ENCODE measurements at regions not wholly inside any gene's neighbourhood (a gene's known extent, or its start where the extent isn't known, plus 50 kb on each side); places are given as distances from the start of the nearest gene placed in this dataset.

DNA sequence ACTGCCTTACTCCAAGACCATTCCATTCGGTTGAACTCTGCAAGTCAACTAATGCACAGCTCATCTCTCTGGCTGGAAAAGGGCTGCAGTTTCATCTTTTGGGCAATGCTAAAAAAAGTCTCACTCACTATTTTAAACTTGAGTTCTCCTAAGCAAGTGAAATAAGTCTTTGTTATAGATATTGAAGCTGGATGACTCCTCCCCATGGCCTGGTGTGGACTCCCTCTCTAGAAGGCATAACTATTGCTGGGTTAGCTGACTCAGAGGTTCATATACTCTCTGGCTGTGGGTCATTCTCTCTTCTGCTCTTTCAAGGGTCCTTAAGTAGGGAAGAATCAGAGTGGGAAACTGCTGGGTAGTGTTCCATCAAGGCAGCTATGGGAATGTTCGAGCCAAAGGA is 88.0 kb downstream of the XCL2 start:
- DNase-seq (ENCODE audit: low spot score), result no peak

DNA sequence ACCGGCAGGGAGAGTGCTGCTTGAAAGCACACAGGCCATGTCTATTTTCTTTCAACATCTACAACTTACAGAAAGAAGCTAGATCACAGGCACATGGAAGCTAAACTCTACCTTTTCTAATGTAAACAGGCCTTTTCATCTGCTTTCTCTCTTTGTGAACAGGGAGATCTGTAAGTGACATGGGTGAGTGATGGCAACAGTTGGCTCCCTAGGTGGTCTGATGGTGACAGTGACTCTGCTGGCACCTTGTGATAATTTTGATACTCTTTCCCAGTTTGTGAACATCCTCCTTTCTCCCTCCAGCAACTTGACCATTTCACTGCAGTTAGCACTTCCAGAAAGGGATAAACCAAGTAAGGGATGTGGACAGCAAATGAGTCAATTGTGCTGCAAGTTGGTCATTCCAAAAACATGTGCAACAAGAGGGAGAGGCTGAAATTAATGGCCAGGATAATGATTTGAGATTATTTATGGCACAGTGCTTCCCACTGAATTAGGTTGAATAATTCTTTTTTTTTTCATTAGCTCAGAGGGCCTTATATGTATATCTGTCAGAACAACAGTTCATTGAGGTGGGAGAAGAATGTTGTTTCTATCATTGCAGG is 89.5 kb downstream of the XCL2 start:
- peak; percentile 76 for DNase-seq (ENCODE audit: low spot score)

GRCh38 chr1:168453056-168453455 is 90.7 kb downstream of the XCL2 start:
- no peak for DNase-seq (ENCODE audit: low spot score)

GRCh38 chr1:168452329-168452728 is 91.5 kb downstream of the XCL2 start:
- no peak for DNase-seq (ENCODE audit: low spot score)

DNA sequence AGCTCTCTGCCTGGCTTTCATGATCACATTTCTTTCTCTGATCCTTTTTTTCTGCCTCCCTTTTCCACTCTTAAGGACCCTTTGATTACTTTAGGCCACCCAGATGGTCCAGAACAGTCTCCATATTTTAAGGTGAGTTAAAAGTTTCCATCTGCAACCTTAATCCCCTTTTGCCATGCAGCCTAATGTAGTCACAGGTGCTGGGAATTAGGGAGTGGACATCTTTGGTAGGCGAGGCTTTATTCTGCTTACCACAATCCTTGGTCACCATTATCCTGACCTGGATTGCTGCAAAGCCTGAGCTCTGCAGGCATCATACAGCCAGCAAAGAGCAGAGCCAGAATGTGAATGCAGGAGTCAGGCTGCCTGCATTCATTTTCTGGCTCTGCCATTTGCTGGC is 95.9 kb downstream of the XCL2 start:
- DNase-seq (ENCODE audit: low spot score), result no peak

- DNase-seq (ENCODE audit: low spot score), result no peak
Observed at GRCh38 chr1:168446081-168446480, 97.7 kb downstream of the XCL2 start.

GRCh38 chr1:168443899-168444298 is 99.9 kb downstream of the XCL2 start:
- DNase-seq (ENCODE audit: low spot score), result no peak

DNA sequence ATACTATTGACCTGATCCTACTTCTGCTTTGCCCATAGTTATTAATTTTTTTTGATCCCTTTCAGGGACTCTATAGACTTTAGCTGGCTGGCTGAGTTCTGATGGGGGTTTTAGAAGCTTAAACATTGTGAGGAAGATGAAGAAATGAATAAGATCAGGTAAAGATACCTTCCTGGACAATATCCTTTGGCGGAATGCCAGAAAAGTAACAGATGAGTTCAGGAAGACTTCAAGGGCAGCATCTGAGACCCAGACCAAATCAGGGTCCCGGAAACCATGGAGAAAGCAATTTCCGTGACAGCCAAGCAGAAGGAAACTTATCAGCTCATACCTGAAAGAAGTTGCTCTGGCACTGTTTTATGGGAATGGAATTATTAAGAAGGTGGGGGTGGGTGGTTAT is 100.4 kb downstream of the XCL2 start:
- no peak for DNase-seq (ENCODE audit: low spot score)

- DNase-seq (ENCODE audit: low spot score), result no peak
Observed at GRCh38 chr1:168442931-168443330, 100.9 kb downstream of the XCL2 start.

DNA sequence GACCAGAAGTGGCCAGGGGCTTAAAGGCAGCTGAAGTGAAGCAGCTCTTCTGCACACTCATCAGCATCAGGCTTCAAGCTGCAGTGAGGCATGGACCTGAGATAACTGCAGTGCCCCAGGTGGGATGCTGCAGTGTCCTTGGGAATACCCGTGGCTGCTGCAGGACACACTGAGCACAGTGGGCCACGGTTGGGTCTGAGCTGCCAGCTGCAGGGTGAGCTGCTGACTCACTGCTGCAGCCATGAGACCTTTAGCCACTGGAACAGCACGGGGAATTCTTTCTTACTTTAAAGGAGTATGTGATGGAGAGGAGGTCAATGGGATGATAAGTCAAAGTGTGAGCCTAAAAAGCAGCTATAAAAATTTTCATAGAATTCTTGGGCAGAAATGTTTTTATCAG is 102.1 kb downstream of the XCL2 start:
- peak; percentile 44 for DNase-seq (ENCODE audit: low spot score)

DNA sequence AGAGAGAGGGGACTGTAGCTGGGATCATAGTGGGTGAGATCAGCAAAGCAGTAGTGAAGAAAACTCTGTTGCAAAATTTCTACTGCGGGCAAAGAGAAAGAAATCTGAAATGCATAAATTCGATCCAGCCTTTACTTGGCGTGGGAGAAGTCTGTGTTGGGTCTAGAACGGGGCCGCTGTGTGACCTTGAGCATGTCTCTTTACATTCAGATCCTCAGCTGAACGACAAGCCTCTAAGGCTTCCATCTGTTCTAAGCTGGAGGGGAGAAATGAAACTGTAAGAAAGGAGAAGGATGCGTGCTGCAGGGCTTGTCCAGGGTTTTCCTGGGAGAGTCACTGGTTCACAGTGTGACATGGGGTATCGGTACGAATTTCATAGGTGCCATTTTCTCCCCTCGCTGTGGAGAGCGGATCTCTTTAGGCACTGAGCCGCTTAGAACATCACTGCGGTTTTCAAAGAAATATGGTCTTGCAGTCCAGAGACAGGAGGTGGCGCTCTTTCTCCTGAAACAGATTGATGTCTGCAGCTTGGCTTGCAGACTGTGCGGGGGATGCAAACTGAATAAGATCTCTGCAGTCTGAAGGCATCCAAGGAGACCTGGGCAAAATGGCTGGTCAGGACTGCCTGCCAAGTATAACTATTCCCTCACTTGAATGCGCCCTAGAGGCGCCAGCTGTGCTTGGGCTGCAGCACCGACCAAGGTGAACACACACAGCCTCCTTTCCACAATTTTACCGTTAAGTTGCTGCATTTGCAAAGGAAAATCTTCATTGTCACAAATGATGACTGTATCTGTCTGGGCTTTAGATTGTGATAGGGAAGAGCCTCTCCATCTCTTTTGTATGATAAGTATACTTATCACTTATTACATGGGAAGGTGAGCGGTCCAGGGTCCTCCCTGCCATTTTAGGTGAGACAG is 104.1 kb downstream of the XCL2 start:
- peak; percentile 85 for DNase-seq (ENCODE audit: low spot score)

- DNase-seq (ENCODE audit: low spot score), result no peak
Observed at GRCh38 chr1:168438626-168439025, 105.2 kb downstream of the XCL2 start.

GRCh38 chr1:168437821-168438220 is 106.0 kb downstream of the XCL2 start:
- DNase-seq (ENCODE audit: low spot score), result no peak

- DNase-seq (ENCODE audit: low spot score), result no peak
Observed at GRCh38 chr1:168435439-168435838, 108.4 kb downstream of the XCL2 start.

DNA sequence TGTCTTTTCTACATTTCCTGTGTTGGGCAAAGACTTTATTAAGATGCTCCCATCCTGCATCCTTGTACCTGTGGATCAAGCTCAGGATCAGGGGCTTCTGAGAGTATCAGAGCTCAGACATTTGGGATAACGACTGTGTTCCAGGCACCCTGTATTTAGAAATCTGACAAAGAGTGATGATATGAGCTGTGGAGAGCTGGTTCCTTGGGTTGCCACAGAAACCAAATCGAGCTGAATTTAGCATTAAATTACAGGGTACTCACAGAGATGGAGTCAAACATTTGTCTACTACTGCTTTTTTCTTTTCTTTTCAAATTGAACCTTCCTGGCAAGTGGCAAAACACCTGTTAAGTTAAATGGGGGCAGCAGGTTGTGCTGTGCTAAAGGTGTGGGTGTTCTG is 110.6 kb downstream of the XCL2 start:
- no peak for DNase-seq (ENCODE audit: low spot score)

DNA sequence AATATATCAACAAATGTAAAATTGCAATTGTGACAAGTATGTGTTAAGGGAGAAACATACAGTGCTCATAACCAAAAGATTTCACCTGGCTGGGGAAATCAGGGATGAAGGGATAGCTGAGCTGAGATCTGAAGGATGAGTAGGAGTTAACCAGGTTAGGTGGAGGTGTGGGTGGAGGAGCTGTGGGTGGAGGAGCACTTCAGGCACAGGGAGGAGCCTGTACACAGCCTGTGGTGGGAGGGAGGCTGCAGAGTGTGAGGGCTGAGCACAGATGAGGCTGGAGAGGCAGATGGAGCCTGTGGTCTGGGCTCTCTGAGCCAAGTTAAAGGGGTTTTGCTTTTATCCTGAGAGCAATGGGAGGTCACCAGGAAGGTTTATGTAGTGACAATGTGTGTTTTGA is 111.9 kb downstream of the XCL2 start:
- DNase-seq (ENCODE audit: low spot score), result no peak

- no peak for DNase-seq (ENCODE audit: low spot score)
Observed at GRCh38 chr1:168430321-168430720, 113.5 kb downstream of the XCL2 start.

DNA sequence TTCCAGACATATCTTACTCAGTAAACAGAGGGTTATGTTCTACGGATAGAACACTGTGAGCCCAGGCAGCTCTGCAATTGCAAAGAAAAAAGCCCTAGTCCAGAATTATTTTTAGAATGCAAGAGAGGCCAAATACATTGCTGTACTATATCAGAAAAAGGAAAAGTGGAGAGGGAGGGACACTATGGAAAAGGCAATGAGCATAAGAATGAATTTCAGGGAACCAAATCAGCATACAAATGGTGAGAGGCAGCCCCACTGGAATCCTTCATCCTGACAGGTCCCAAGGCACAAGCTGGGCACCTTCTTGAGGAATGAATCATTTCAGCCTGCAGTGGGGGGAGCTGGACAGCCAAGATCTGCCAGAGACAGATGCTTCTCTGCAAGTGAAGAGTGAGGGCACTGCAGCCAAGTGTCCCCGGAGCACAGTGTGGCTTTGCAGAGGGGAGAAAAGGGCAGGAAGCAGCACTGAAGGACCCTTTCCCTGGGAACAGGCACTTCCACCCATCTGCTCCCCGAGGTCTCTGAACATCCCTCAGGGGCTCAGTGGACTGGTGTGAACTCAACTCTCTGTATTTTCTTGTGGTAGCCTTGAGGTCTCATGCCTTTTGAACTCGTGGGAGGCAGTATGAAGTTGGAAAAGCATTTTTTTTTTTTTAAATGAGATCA is 115.6 kb downstream of the XCL2 start:
- peak; percentile 58 for DNase-seq (ENCODE audit: low spot score)

DNA sequence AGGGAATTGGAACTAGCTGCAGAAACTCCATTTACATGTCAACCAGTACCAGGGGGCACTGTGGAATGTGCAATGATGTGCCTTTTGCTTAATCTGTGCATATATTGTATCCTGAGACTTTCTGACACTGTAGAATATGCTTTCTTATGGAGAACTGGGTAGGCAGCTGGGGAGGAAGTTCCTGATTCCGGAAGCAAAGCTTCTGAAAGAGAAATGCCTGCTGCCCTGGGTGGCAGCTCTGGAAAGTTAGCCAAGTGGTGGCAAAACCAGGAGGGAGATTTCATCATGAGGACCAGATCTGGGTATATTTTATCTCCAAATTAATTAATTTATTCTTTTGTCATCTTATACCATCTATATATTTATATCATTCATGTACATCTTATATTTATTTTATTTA is 116.7 kb downstream of the XCL2 start:
- DNase-seq (ENCODE audit: low spot score), result no peak

GRCh38 chr1:168424281-168424680 is 119.5 kb downstream of the XCL2 start:
- no peak for DNase-seq (ENCODE audit: low spot score)

DNA sequence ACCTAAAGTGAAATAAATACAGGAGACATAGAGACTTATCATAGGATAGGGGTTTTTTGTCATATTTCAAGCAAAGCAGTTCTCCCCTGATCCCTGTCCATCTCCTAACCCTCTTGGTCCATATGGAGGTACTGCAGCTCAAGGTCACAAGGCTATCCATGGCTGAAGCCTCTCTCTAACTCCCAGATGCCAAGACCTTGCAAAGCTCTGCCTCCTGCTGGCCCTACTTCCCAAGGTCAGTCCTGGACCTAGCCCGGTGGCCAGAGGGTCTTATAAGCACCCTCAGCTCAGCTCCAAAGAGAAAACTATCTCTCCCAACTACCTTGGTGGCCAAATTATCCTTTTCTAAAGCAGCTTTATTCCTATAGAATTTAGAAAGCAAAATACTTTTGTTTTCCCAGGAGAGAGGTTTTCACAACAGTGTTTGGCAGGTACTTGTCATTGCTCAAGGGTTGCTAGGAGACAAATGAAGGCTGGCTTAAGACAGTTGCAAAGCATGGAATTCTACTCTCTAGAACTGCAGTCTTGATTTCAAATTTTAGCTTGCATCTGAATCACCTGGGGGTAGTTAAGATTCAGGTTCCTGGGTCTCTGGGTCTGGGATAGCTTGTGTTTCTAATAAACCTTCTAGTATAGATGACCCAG is 121.5 kb downstream of the XCL2 start:
- no peak for DNase-seq (ENCODE audit: low spot score)

DNA sequence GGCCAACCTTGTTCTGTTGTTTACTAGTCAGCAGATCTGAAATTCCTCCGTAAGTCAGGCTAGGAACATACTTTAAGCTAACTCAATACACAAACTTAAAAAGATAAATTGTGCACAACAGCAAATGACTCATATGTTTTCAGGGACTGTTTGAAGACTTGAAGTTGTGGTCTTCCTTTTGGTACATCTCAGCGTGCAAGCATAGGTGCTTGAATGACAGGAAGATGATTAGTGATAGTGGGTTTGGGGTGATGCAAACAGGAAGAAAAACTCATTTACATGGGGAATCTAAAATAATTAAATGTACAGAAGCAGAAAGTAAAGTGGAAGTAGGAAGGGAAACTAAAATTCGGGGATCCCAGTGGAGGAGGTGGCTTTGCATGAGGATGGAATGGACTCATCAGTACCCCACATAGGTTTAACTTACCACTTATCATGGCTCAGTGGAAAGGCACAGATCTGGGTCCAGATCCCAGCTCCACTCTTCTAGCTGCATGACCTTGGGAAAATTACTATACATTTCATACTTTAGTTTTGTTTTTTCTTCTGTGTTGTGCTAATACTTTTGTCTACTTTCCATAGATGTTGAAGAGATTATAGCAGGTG is 122.3 kb downstream of the XCL2 start:
- DNase-seq (ENCODE audit: low spot score), result no peak

Data from A172 (cell line).